ENCODE measurements at regions not wholly inside any gene's neighbourhood (a gene's known extent, or its start where the extent isn't known, plus 50 kb on each side); places are given as distances from the start of the nearest gene placed in this dataset.
A peak's percentile ranks its signal among the peaks of the same experiment; 100 is the strongest.

DNA sequence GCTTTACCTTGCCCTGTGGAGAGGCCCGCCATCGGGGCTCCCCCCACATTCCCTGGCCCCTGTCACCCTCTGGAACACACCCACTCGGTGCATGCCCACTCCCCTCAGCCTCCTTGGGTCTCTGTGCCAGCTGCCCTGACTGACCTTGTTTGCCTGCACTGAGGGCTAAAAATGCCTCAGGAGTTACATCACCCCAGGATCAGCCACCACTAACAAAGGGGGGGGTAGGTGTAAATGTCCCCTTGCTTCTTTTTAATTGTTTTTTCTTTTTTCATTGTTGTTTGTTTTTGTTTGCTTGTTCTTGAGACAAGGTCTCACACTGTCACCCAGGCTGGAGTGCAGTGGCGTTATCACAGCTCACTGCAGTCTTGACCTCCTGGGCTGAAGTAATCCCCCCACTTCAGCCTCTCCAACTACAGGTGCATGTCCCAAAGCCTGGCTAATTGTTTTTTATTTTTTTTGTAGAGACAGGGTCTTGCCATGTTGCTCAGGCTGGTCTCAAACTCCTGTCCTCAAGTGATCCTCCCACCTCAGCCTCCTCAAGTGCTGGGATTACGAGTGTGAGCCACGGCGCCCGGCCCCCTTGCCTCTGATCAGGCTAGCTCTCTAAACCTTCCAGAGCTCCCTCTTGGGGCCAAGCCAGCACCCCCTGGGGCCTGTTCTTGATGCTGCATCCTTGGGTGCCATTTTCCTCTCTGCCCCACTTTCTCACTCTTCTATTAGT lies 297.1 kb downstream of the UQCRFS1 start:
- H3K9ac ChIP-seq (ENCODE audit: low read length) = no peak overlapping the region
- no peak overlapping the region for H2AK5ac ChIP-seq (ENCODE audit: low read length)
- H3K56ac ChIP-seq (ENCODE audit: low read length) = no peak overlapping the region
- no peaks in the 10 kb centered on the region for H3K27me3 ChIP-seq (ENCODE audit: insufficient read depth, low read length, poor library complexity)
- WGBS (ENCODE audit: extremely low coverage, insufficient coverage, low lambda C conversion rate) = no CpG with 5 or more reads among the region's 8 CpGs
- H3K4ac ChIP-seq (ENCODE audit: low read depth, low read length) = no peak overlapping the region
- H2BK5ac ChIP-seq (ENCODE audit: low read length) = no peak overlapping the region
- H3K36me3 ChIP-seq (ENCODE audit: control insufficient read depth, insufficient read depth, low read length) = no peaks in the 10 kb centered on the region
- H2BK120ac ChIP-seq (ENCODE audit: low read depth, low read length) = no peak overlapping the region
- no peak overlapping the region for H3K4me2 ChIP-seq (ENCODE audit: low read length)
- H3K27ac ChIP-seq (ENCODE audit: low read depth, low read length) = no peak overlapping the region
- no peak overlapping the region for H3K18ac ChIP-seq (ENCODE audit: low read length)
- H3K4me3 ChIP-seq (ENCODE audit: low read length) = no peak overlapping the region
- H3K23ac ChIP-seq (ENCODE audit: low read length) = no peak overlapping the region
- H3K79me2 ChIP-seq (ENCODE audit: control insufficient read depth, insufficient read depth, low read length) = no peaks in the 10 kb centered on the region
- no peak overlapping the region for H4K8ac ChIP-seq (ENCODE audit: low read depth, low read length)
- H2BK15ac ChIP-seq (replicated peaks; ENCODE audit: low read depth) = no peak overlapping the region
- DNase-seq = peak; percentile 36
- no peaks in the 10 kb centered on the region for H3K79me1 ChIP-seq (ENCODE audit: low read length)
- H3K4me1 ChIP-seq (ENCODE audit: control insufficient read depth, low read depth, low read length) = no peaks in the 10 kb centered on the region
- H4K5ac ChIP-seq (ENCODE audit: low read length) = no peak overlapping the region

DNA sequence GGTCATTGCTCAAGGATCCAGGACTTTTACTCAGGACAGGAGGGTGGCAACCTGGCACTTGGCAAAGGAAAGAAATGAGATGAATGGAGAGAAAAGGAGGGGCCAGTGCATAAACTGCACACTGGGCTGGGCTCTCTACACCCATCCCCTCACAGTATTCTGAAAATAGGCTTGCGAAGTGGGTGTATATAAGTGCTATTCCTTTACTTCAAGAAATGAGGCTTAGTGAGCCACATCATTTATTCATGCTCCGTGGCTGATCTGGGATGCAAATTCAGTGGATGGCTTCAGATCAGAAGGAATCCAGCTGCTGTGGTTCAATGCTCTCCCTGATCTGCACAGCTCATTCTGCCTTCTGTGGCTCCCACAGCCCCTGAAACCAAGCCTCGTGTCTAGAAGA lies 297.7 kb downstream of the UQCRFS1 start:
- Histone ChIP-seq H3K56ac (ENCODE audit: low read length) (no peak overlapping the region), H3K27me3 (ENCODE audit: insufficient read depth, low read length, poor library complexity) (no peaks in the 10 kb centered on the region), H4K8ac (ENCODE audit: low read depth, low read length) (no peak overlapping the region), H2BK120ac (ENCODE audit: low read depth, low read length) (no peak overlapping the region), H4K5ac (ENCODE audit: low read length) (no peak overlapping the region), H2BK15ac (replicated peaks; ENCODE audit: low read depth) (no peak overlapping the region), H3K4me2 (ENCODE audit: low read length) (no peak overlapping the region), H3K36me3 (ENCODE audit: control insufficient read depth, insufficient read depth, low read length) (no peaks in the 10 kb centered on the region), H3K27ac (ENCODE audit: low read depth, low read length) (no peak overlapping the region), H3K23ac (ENCODE audit: low read length) (no peak overlapping the region), H2BK5ac (ENCODE audit: low read length) (no peak overlapping the region), H3K79me2 (ENCODE audit: control insufficient read depth, insufficient read depth, low read length) (no peaks in the 10 kb centered on the region), H3K9ac (ENCODE audit: low read length) (no peak overlapping the region), H3K79me1 (ENCODE audit: low read length) (no peaks in the 10 kb centered on the region), H3K4me3 (ENCODE audit: low read length) (no peak overlapping the region), H2AK5ac (ENCODE audit: low read length) (no peak overlapping the region), H3K18ac (ENCODE audit: low read length) (no peak overlapping the region), H3K4ac (ENCODE audit: low read depth, low read length) (no peak overlapping the region), H3K4me1 (ENCODE audit: control insufficient read depth, low read depth, low read length) (no peaks in the 10 kb centered on the region)
- no peak for DNase-seq
- no CpG with 5 or more reads among the region's 3 CpGs for WGBS (ENCODE audit: extremely low coverage, insufficient coverage, low lambda C conversion rate)

DNA sequence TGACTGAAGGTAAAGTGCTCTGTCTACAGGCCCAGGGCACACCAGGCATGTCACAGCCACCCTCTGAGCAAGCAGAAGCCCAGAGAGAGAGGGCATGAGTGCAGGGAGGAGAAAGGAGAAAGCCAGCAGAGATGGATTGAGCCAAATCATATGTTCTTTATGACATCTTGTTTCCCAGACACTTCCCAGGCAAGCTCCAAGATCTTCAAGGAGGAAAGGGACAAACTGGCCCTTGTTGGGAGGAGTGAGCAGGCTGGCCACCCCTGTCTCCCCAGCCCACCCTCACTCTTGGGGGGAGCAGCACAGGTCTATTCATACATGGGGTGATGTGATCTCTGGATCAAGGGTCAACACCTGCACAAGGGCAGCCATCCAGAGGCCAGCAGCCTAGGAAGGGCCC lies 298.8 kb downstream of the UQCRFS1 start:
- Histone ChIP-seq H2BK120ac (ENCODE audit: low read depth, low read length) (no peak overlapping the region), H3K23ac (ENCODE audit: low read length) (no peak overlapping the region), H3K18ac (ENCODE audit: low read length) (no peak overlapping the region), H3K56ac (ENCODE audit: low read length) (no peak overlapping the region), H3K4ac (ENCODE audit: low read depth, low read length) (no peak overlapping the region), H3K27ac (ENCODE audit: low read depth, low read length) (no peak overlapping the region), H3K9ac (ENCODE audit: low read length) (no peak overlapping the region), H3K79me2 (ENCODE audit: control insufficient read depth, insufficient read depth, low read length) (no peaks in the 10 kb centered on the region), H2BK15ac (replicated peaks; ENCODE audit: low read depth) (no peak overlapping the region), H4K8ac (ENCODE audit: low read depth, low read length) (no peak overlapping the region), H4K5ac (ENCODE audit: low read length) (no peak overlapping the region), H3K79me1 (ENCODE audit: low read length) (no peaks in the 10 kb centered on the region), H2AK5ac (ENCODE audit: low read length) (no peak overlapping the region), H3K36me3 (ENCODE audit: control insufficient read depth, insufficient read depth, low read length) (no peaks in the 10 kb centered on the region), H3K27me3 (ENCODE audit: insufficient read depth, low read length, poor library complexity) (no peaks in the 10 kb centered on the region), H3K4me2 (ENCODE audit: low read length) (no peak overlapping the region), H3K4me1 (ENCODE audit: control insufficient read depth, low read depth, low read length) (no peaks in the 10 kb centered on the region), H3K4me3 (ENCODE audit: low read length) (no peak overlapping the region), H2BK5ac (ENCODE audit: low read length) (no peak overlapping the region)
- DNase-seq = no peak

DNA sequence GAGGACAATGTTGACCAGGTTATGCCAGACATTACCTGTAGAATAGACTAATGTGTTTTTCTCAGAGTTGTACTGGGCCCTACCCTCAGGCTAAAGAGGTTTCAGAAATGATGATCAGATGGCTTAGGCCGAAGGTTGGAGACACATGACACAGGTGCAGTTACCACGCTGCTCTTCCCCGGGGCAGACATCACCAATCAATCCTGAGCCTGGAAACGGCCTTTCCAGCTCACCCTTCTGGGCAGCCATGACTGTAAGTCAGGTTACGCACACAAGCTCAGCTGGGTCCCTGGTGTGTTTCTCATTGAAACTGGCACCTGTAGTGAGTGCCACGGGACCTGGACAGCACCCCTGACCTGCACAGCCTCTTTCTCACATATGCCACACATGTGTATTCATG lies 299.3 kb downstream of the UQCRFS1 start:
- Histone ChIP-seq H4K8ac (ENCODE audit: low read depth, low read length) (no peak overlapping the region), H2AK5ac (ENCODE audit: low read length) (no peak overlapping the region), H3K79me1 (ENCODE audit: low read length) (no peaks in the 10 kb centered on the region), H3K4me2 (ENCODE audit: low read length) (no peak overlapping the region), H2BK15ac (replicated peaks; ENCODE audit: low read depth) (no peak overlapping the region), H4K5ac (ENCODE audit: low read length) (no peak overlapping the region), H3K4ac (ENCODE audit: low read depth, low read length) (no peak overlapping the region), H2BK5ac (ENCODE audit: low read length) (no peak overlapping the region), H3K79me2 (ENCODE audit: control insufficient read depth, insufficient read depth, low read length) (no peaks in the 10 kb centered on the region), H3K56ac (ENCODE audit: low read length) (no peak overlapping the region), H3K36me3 (ENCODE audit: control insufficient read depth, insufficient read depth, low read length) (no peaks in the 10 kb centered on the region), H3K9ac (ENCODE audit: low read length) (no peak overlapping the region), H3K18ac (ENCODE audit: low read length) (no peak overlapping the region), H2BK120ac (ENCODE audit: low read depth, low read length) (no peak overlapping the region), H3K27me3 (ENCODE audit: insufficient read depth, low read length, poor library complexity) (no peaks in the 10 kb centered on the region), H3K4me3 (ENCODE audit: low read length) (no peak overlapping the region), H3K23ac (ENCODE audit: low read length) (no peak overlapping the region), H3K4me1 (ENCODE audit: control insufficient read depth, low read depth, low read length) (no peaks in the 10 kb centered on the region), H3K27ac (ENCODE audit: low read depth, low read length) (no peak overlapping the region)
- DNase-seq = no peak
- no CpG with 5 or more reads among the region's 6 CpGs for WGBS (ENCODE audit: extremely low coverage, insufficient coverage, low lambda C conversion rate)

DNA sequence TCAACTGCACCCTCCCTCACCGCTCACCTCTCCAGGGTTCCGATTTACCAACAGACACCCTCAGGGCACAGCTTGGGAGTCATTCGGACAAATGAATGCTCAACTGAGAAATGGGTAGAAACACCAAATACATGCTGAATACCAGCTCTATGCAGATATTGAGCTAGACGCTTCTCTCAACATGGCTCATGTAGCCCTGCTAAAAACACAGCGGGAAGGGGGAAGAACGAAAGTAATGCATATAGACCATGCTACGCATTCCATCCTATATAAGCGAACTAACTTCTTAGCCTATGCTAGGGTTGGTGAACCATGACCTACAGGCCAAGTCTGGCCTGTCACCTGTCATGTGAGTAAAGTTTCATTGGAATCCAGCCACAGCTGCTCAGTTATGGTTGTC lies 304.0 kb downstream of the UQCRFS1 start:
- DNase-seq = no peak
- Histone ChIP-seq H2BK15ac (replicated peaks; ENCODE audit: low read depth) (no peak overlapping the region), H3K27ac (ENCODE audit: low read depth, low read length) (no peak overlapping the region), H2BK5ac (ENCODE audit: low read length) (no peak overlapping the region), H4K5ac (ENCODE audit: low read length) (no peak overlapping the region), H2AK5ac (ENCODE audit: low read length) (no peak overlapping the region), H3K27me3 (ENCODE audit: insufficient read depth, low read length, poor library complexity) (no peaks in the 10 kb centered on the region), H3K23ac (ENCODE audit: low read length) (no peak overlapping the region), H2BK120ac (ENCODE audit: low read depth, low read length) (no peak overlapping the region), H3K4me1 (ENCODE audit: control insufficient read depth, low read depth, low read length) (no peaks in the 10 kb centered on the region), H3K4ac (ENCODE audit: low read depth, low read length) (no peak overlapping the region), H3K79me1 (ENCODE audit: low read length) (no peaks in the 10 kb centered on the region), H3K4me3 (ENCODE audit: low read length) (no peak overlapping the region), H3K4me2 (ENCODE audit: low read length) (no peak overlapping the region), H3K79me2 (ENCODE audit: control insufficient read depth, insufficient read depth, low read length) (no peaks in the 10 kb centered on the region), H3K18ac (ENCODE audit: low read length) (no peak overlapping the region), H3K36me3 (ENCODE audit: control insufficient read depth, insufficient read depth, low read length) (no peaks in the 10 kb centered on the region), H3K9ac (ENCODE audit: low read length) (no peak overlapping the region), H3K56ac (ENCODE audit: low read length) (no peak overlapping the region), H4K8ac (ENCODE audit: low read depth, low read length) (no peak overlapping the region)
- no CpG with 5 or more reads among the region's 8 CpGs for WGBS (ENCODE audit: extremely low coverage, insufficient coverage, low lambda C conversion rate)

DNA sequence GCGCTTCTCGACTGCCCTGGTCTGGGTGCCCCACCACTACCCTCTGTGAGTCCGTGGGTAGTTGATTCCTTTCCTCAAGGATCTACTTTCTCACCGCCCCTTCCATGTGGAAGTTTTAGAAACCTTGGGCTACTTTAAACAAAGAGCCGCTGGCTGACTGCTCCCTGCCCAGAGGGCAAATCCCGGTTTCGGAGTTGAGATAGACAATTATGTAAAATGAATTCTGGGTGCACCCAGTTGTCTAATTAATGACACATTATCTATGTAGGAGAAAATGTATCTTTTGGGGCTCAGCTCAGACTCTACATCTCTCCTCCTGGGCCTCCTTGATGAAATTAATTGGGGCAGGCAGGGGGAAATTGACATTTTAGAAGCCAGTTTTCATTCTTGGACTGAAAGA lies 305.4 kb downstream of the UQCRFS1 start:
- no CpG with 5 or more reads among the region's 7 CpGs for WGBS (ENCODE audit: extremely low coverage, insufficient coverage, low lambda C conversion rate)
- H3K4me1 ChIP-seq (ENCODE audit: control insufficient read depth, low read depth, low read length) = no peaks in the 10 kb centered on the region

More for the DNA sequence above, 305.4 kb downstream of the UQCRFS1 start:
- H2AK5ac ChIP-seq (ENCODE audit: low read length) = no peak overlapping the region
- H3K27ac ChIP-seq (ENCODE audit: low read depth, low read length) = no peak overlapping the region
- H2BK120ac ChIP-seq (ENCODE audit: low read depth, low read length) = no peak overlapping the region
- H3K4ac ChIP-seq (ENCODE audit: low read depth, low read length) = no peak overlapping the region
- H4K8ac ChIP-seq (ENCODE audit: low read depth, low read length) = no peak overlapping the region
- H3K4me3 ChIP-seq (ENCODE audit: low read length) = no peak overlapping the region
- H2BK15ac ChIP-seq (replicated peaks; ENCODE audit: low read depth) = no peak overlapping the region
- no peak overlapping the region for H3K56ac ChIP-seq (ENCODE audit: low read length)
- H3K18ac ChIP-seq (ENCODE audit: low read length) = no peak overlapping the region
- DNase-seq = no peak
- no peaks in the 10 kb centered on the region for H3K36me3 ChIP-seq (ENCODE audit: control insufficient read depth, insufficient read depth, low read length)
- no peaks in the 10 kb centered on the region for H3K79me2 ChIP-seq (ENCODE audit: control insufficient read depth, insufficient read depth, low read length)
- no peak overlapping the region for H3K23ac ChIP-seq (ENCODE audit: low read length)
- H4K5ac ChIP-seq (ENCODE audit: low read length) = no peak overlapping the region
- no peak overlapping the region for H3K4me2 ChIP-seq (ENCODE audit: low read length)
- no peak overlapping the region for H2BK5ac ChIP-seq (ENCODE audit: low read length)
- H3K79me1 ChIP-seq (ENCODE audit: low read length) = no peaks in the 10 kb centered on the region
- H3K9ac ChIP-seq (ENCODE audit: low read length) = no peak overlapping the region
- no peaks in the 10 kb centered on the region for H3K27me3 ChIP-seq (ENCODE audit: insufficient read depth, low read length, poor library complexity)

All from mesendoderm (in vitro differentiated cells).